ENCODE measurements at regions not wholly inside any gene's neighbourhood (a gene's known extent, or its start where the extent isn't known, plus 50 kb on each side); places are given as distances from the start of the nearest gene placed in this dataset.

- no peak for DNase-seq
- Histone ChIP-seq H3K4me3 (no peak overlapping the region), H3K27ac (replicated peaks) (no peak overlapping the region), H3K9me3 (replicated peaks) (no peaks in the 10 kb centered on the region), H3K4me1 (no peaks in the 10 kb centered on the region), H3K36me3 (no peaks in the 10 kb centered on the region), H3K27me3 (ENCODE audit: low read depth) (no peaks in the 10 kb centered on the region)
- intact Hi-C loops (cut with micrococcal nuclease): no loop called here
- TF ChIP-seq CTCF (IDR thresholded peaks at IDR 0.05; ENCODE audit: borderline replicate concordance): no peak
These were observed 491.5 kb downstream of the OLFM4 start for GRCh38 chr13:53520132-53520531.

- Histone ChIP-seq H3K36me3 (no peaks in the 10 kb centered on the region), H3K4me3 (no peak overlapping the region), H3K4me1 (no peaks in the 10 kb centered on the region), H3K27ac (replicated peaks) (no peak overlapping the region), H3K9me3 (replicated peaks) (no peaks in the 10 kb centered on the region), H3K27me3 (ENCODE audit: low read depth) (no peaks in the 10 kb centered on the region)
- TF ChIP-seq CTCF (IDR thresholded peaks at IDR 0.05; ENCODE audit: borderline replicate concordance): no peak
- no peak for DNase-seq
- intact Hi-C loops (cut with micrococcal nuclease): no loop called here
These were observed 493.4 kb downstream of the OLFM4 start for GRCh38 chr13:53522034-53522433.

- no peaks in the 10 kb centered on the region for H3K27me3 ChIP-seq (ENCODE audit: low read depth)
- intact Hi-C loops (cut with micrococcal nuclease): no loop called here
- peaks cover 20% of the 10 kb centered on the region for H3K9me3 ChIP-seq (replicated peaks)
- no peaks in the 10 kb centered on the region for H3K4me1 ChIP-seq
- TF ChIP-seq CTCF (IDR thresholded peaks at IDR 0.05; ENCODE audit: borderline replicate concordance): no peak
- H3K4me3 ChIP-seq: no peak overlapping the region
- DNase-seq: no peak
- no peaks in the 10 kb centered on the region for H3K36me3 ChIP-seq
- H3K27ac ChIP-seq (replicated peaks): no peak overlapping the region
These were observed 509.0 kb downstream of the OLFM4 start for GRCh38 chr13:53537586-53537985.

- Histone ChIP-seq H3K36me3 (no peaks in the 10 kb centered on the region), H3K4me3 (no peak overlapping the region), H3K27ac (replicated peaks) (no peak overlapping the region), H3K9me3 (replicated peaks) (peaks cover 26% of the 10 kb centered on the region), H3K4me1 (no peaks in the 10 kb centered on the region), H3K27me3 (ENCODE audit: low read depth) (no peaks in the 10 kb centered on the region)
- no peak for TF ChIP-seq CTCF (IDR thresholded peaks at IDR 0.05; ENCODE audit: borderline replicate concordance)
- DNase-seq: no peak
- intact Hi-C loops (cut with micrococcal nuclease): no loop called here
These were observed 516.8 kb downstream of the OLFM4 start for GRCh38 chr13:53545340-53545941.

GRCh38 chr13:53560556-53560955 lies 531.9 kb downstream of the OLFM4 start:
- TF ChIP-seq CTCF (IDR thresholded peaks at IDR 0.05; ENCODE audit: borderline replicate concordance): no peak
- no peaks in the 10 kb centered on the region for H3K36me3 ChIP-seq
- H3K4me3 ChIP-seq: no peak overlapping the region
- H3K27me3 ChIP-seq (ENCODE audit: low read depth): no peaks in the 10 kb centered on the region
- intact Hi-C loops (cut with micrococcal nuclease): no loop called here
- no peak overlapping the region for H3K27ac ChIP-seq (replicated peaks)
- H3K4me1 ChIP-seq: no peaks in the 10 kb centered on the region
- H3K9me3 ChIP-seq (replicated peaks): no peaks in the 10 kb centered on the region
- no peak for DNase-seq
